HG03439 (cell line): ENCODE measurements at regions not wholly inside any gene's neighbourhood (a gene's known extent, or its start where the extent isn't known, plus 50 kb on each side); places are given as distances from the start of the nearest gene placed in this dataset.
"Not testable (repeated sequence)": the region's sequence is repeated elsewhere in the genome, so short reads cannot be mapped to it uniquely, and the experiment has no call there.

ENCODE experiments used
- ATAC-seq: cut with Tn5 transposase; IDR thresholded peaks from one replicate; pipeline ENCODE4 v1.9.1; 2021; ENCODE audit warnings: mild to moderate bottlenecking, moderate library complexity; ENCODE audit not compliant: unreplicated experiment

- ATAC-seq = no peak
Observed at GRCh38 chr6:14880052-14880451, 365.8 kb upstream of the JARID2 start.

GRCh38 chr6:14880677-14881076, 365.2 kb upstream of the JARID2 start:
- ATAC-seq = no peak

GRCh38 chr6:14881398-14881797, 364.5 kb upstream of the JARID2 start:
- no peak for ATAC-seq

GRCh38 chr6:14882394-14883026, 363.4 kb upstream of the JARID2 start:
- no peak for ATAC-seq

- no peak for ATAC-seq
Observed at GRCh38 chr6:14883921-14884320, 361.9 kb upstream of the JARID2 start.

GRCh38 chr6:14885498-14885897, 360.4 kb upstream of the JARID2 start:
- ATAC-seq = no peak

- no peak for ATAC-seq
Observed at GRCh38 chr6:14887181-14887580, 358.7 kb upstream of the JARID2 start.

GRCh38 chr6:14887986-14888574, 357.8 kb upstream of the JARID2 start:
- ATAC-seq = no peak

GRCh38 chr6:14888575-14889000, 357.3 kb upstream of the JARID2 start:
- ATAC-seq = no peak

- no peak for ATAC-seq
Observed at GRCh38 chr6:14889188-14889587, 356.7 kb upstream of the JARID2 start.

GRCh38 chr6:14889611-14890593, 356.0 kb upstream of the JARID2 start:
- ATAC-seq = no peak

- ATAC-seq = not testable (repeated sequence)
Observed at GRCh38 chr6:14891820-14892375, 354.0 kb upstream of the JARID2 start.

GRCh38 chr6:14894105-14894504, 351.8 kb upstream of the JARID2 start:
- no peak for ATAC-seq

- ATAC-seq = no peak
Observed at GRCh38 chr6:14896475-14896874, 349.4 kb upstream of the JARID2 start.

- no peak for ATAC-seq
Observed at GRCh38 chr6:14897831-14898230, 348.0 kb upstream of the JARID2 start.

GRCh38 chr6:14899441-14899840, 346.4 kb upstream of the JARID2 start:
- not testable (repeated sequence) for ATAC-seq

GRCh38 chr6:14900919-14901318, 344.9 kb upstream of the JARID2 start:
- ATAC-seq = no peak

- ATAC-seq = no peak
Observed at GRCh38 chr6:14903176-14904038, 342.5 kb upstream of the JARID2 start.

GRCh38 chr6:14905201-14905600, 340.7 kb upstream of the JARID2 start:
- no peak for ATAC-seq

- ATAC-seq = no peak
Observed at GRCh38 chr6:14906621-14907020, 339.2 kb upstream of the JARID2 start.
